MM.1S (cell line): ENCODE measurements at regions not wholly inside any gene's neighbourhood (a gene's known extent, or its start where the extent isn't known, plus 50 kb on each side); places are given as distances from the start of the nearest gene placed in this dataset.

Source experiments
- CTCF ChIP-seq: fragments of 300-600 bp; sonication (generic); IDR thresholded peaks from 2 replicates; pipeline ENCODE4 v1.5.1; 2016; ENCODE audit warnings: antibody characterized with exemption, low read length, mixed read lengths
- EZH2 ChIP-seq: fragments of 300-600 bp; sonication (generic); optimal IDR thresholded peaks from 2 replicates; pipeline ENCODE3; 2017; ENCODE audit warnings: low read depth, mild to moderate bottlenecking, antibody characterized with exemption, low read length, mixed read lengths

- TF ChIP-seq EZH2 (no peak), CTCF (no peak)
Measured at GRCh38 chr13:84239032-84239431, 356.8 kb upstream of the SLITRK1 start.
